8988T (cell line): ENCODE measurements at regions not wholly inside any gene's neighbourhood (a gene's known extent, or its start where the extent isn't known, plus 50 kb on each side); places are given as distances from the start of the nearest gene placed in this dataset.

Experiments used
- DNase-seq: peaks from one replicate; pipeline ENCODE4 v3.0.0; 2011

- DNase-seq = no peak
Measured at GRCh38 chr1:59136541-59137275, 160.2 kb upstream of the FGGY start.

- DNase-seq = no peak
Measured at GRCh38 chr1:59137276-59137615, 159.6 kb upstream of the FGGY start.

- DNase-seq = no peak
Measured at GRCh38 chr1:59137968-59138367, 158.9 kb upstream of the FGGY start.

- DNase-seq = no peak
Measured at GRCh38 chr1:59138402-59138801, 158.5 kb upstream of the FGGY start.

- no peak for DNase-seq
Measured at GRCh38 chr1:59139396-59139795, 157.5 kb upstream of the FGGY start.

- no peak for DNase-seq
Measured at GRCh38 chr1:59141267-59141863, 155.5 kb upstream of the FGGY start.

GRCh38 chr1:59142311-59143132 is 154.4 kb upstream of the FGGY start:
- DNase-seq = no peak

- peak; percentile 34 for DNase-seq
Measured at GRCh38 chr1:59143133-59143487, 153.8 kb upstream of the FGGY start.

GRCh38 chr1:59143811-59144210 is 153.1 kb upstream of the FGGY start:
- DNase-seq = no peak

- no peak for DNase-seq
Measured at GRCh38 chr1:59144959-59145358, 151.9 kb upstream of the FGGY start.

GRCh38 chr1:59146056-59146455 is 150.8 kb upstream of the FGGY start:
- no peak for DNase-seq

- peak; percentile 37 for DNase-seq
Measured at GRCh38 chr1:59146651-59147358, 150.1 kb upstream of the FGGY start.

GRCh38 chr1:59149435-59149834 is 147.5 kb upstream of the FGGY start:
- no peak for DNase-seq

GRCh38 chr1:59150577-59151386 is 146.1 kb upstream of the FGGY start:
- peak; percentile 37 for DNase-seq

GRCh38 chr1:59151387-59151761 is 145.5 kb upstream of the FGGY start:
- no peak for DNase-seq

GRCh38 chr1:59151860-59152259 is 145.0 kb upstream of the FGGY start:
- DNase-seq = no peak

- no peak for DNase-seq
Measured at GRCh38 chr1:59152511-59152910, 144.4 kb upstream of the FGGY start.

- DNase-seq = no peak
Measured at GRCh38 chr1:59154401-59154800, 142.5 kb upstream of the FGGY start.

- no peak for DNase-seq
Measured at GRCh38 chr1:59155351-59155750, 141.5 kb upstream of the FGGY start.

- no peak for DNase-seq
Measured at GRCh38 chr1:59156051-59156450, 140.8 kb upstream of the FGGY start.

GRCh38 chr1:59156526-59157199 is 140.2 kb upstream of the FGGY start:
- DNase-seq = no peak

- no peak for DNase-seq
Measured at GRCh38 chr1:59158321-59158720, 138.6 kb upstream of the FGGY start.
